Endothelial cell of hepatic sinusoid (primary cell): ENCODE measurements at regions not wholly inside any gene's neighbourhood (a gene's known extent, or its start where the extent isn't known, plus 50 kb on each side); places are given as distances from the start of the nearest gene placed in this dataset.

ENCODE experiments used
- in situ Hi-C: cut with HindIII; loops from 2 replicates; pipeline ENCODE4 v1.10.0; 2017; ENCODE audit warnings: low sequenced_read_pairs

DNA sequence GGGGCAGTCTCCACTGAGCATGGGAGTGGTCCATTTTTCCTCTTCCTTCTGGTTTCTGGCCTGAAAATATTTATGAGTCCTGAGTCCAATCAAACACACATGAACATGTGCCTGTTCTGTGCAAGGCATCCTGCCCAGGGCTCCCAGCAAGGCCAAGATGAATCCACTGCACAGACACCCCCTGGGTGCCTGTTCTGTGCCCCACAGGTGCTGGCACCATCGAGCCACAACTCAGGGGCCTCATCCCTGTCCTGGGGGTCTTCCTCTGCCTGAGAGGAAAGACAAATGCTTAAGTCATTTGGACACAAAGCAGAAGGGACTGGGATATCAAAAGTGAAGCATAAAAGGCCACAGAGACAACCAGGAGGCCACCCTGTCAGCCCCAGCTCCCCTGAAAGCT is 87.4 kb upstream of the IQSEC1 start:
- in situ Hi-C loops = no loop called here

GRCh38 chr3:13159890-13160289 is 86.7 kb upstream of the IQSEC1 start:
- in situ Hi-C loops = no loop called here

GRCh38 chr3:13158871-13159270 is 85.6 kb upstream of the IQSEC1 start:
- in situ Hi-C loops = no loop called here

- in situ Hi-C loops = no loop called here
Observed at GRCh38 chr3:13158408-13158807, 85.2 kb upstream of the IQSEC1 start.

GRCh38 chr3:13157986-13158385 is 84.8 kb upstream of the IQSEC1 start:
- in situ Hi-C loops = no loop called here

DNA sequence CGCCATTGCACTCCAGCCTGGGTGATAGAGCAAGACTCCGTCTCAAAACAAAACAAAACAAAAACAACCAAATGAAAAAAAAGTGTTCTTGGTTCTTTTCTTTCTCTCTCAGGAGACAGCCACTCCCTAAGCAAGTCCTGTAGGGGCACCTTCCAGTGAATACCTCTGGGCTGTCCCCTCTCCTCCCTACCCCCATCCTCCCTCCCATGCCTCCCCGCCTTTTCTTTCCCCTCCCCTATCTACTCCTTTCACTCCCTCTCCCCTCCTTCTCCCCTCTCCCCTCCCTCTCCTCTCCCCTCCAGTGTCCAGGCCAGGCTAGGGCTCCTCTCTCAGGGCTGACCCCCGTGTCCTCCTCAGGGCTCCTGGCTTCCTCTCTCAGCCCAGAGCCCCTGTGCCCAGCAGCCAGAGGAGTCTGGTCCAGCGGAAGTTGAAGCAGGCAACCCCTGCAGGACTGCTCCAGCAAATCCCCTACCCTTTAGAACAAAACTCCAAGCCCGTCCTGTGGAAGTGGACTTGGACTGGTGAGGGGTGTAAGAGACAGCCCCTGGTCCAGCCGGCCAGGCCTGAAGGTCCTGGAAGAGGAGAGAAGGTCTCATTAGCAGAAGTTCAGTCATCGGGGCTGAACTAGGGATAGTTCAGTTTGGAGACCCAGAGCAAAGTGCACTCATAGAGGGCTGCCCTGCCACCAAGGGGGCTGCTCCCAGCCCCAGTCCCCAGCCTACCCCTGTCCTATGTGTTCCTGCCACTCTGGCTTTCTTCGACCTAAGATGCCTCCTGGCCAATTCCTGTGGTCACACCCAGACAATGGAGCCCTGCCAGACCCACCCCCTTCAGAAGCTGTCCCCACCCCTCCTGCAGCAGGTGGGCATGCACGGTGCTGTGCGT is 79.8 kb upstream of the IQSEC1 start:
- in situ Hi-C loops = no loop called here

DNA sequence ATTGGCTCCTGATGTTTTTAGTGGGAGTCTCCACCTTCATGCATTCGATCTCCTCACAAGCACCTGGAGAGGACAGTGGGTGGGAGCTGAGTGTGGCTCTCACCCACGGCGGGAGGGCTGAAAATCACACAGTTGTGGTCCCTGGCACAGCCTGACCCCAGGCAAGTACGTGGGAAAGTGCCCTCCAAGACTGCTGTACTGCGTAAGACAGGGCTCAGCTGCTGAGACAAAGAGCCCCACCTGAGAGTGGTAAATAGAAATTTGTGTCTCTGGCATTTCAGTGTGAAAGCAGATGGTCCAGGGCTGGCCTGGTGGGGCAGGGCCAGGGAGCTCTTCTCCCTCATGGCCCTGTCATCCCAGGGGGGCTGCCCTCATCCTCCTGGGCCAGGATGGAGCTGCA is 77.4 kb upstream of the IQSEC1 start:
- in situ Hi-C loops = no loop called here

- in situ Hi-C loops = no loop called here
Observed at GRCh38 chr3:13149330-13150108, 76.3 kb upstream of the IQSEC1 start.

- in situ Hi-C loops = no loop called here
Observed at GRCh38 chr3:13148561-13149329, 75.5 kb upstream of the IQSEC1 start.

- in situ Hi-C loops = no loop called here
Observed at GRCh38 chr3:13148126-13148525, 74.9 kb upstream of the IQSEC1 start.

DNA sequence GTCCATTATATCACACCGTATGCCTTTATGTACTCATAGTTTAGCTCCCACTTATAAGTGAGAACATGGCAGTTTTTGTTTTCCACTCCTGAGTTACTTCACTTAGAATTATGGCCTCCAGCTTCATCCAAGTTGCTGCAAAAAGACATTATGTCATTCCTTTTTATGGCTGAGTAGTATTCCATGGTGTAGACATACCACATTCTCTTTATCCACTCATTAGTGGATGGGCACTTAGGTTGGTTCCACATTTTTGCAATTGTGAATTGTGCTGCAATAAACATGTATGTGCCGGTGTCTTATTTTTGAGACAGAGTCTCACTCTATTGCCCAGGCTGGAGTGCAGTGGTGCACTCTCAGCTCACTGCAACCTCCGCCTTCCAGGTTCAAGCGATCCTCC is 74.1 kb upstream of the IQSEC1 start:
- in situ Hi-C loops = no loop called here

DNA sequence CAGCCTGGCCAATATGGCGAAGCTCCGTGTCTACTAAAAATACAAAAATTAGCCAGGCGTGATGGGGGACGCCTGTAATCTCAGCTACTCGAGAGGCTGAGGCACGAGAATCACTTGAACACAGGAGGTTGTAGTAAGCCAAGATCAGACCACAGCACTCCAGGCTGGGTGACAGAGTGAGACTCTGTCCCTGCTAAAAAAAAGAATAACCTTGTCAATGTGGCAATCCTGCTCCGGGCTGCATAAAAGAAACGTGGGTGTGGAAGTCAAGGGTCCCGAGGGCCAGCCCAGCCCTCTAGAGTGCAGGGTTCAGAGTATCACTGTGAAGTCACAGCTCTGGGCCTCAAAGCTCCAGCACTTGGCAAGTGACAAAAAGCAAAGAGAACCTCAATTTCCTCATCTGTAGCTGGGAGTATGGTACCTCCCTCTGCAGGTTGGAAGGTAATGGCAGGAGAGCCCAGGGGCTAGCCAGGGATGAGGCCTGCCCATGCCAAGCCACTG is 73.5 kb upstream of the IQSEC1 start:
- in situ Hi-C loops = no loop called here

DNA sequence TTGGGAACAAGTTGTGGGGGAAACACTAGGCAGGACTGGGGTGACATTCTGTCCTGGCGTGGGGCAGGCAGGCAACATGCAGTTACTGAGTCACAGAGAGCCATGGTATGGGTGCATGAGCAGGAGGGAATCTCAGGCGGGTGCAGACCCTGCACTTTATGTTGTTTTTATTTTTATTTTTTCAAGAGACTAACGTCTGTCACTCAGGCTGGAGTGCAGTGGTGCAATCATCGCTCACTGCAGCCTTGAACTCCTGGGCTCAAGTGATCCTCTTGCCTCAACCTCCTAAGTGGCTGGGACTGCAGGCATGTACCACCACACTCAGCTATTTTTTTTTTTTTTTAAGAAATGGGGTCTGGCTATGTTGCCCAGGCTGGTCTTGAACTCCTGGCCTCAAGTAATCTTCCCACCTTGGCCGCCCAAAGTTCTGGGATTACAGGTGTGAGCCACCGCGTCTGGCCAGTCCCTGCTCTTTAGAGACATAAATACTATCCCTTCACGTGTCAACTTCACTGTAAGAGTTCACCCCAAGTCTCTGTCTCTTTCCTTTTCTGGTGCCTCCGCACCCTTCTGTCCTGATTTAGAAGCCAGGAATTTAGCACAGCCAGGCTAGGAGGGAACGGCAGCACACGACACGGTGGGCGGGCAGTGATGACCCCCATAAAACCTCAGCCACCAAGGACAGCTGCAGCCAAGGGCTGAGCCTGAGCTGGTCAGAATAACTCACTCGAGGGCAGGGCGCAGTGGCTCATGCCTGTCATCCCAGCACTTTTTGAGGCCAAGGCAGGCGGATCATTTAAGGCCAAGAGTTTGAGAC is 72.8 kb upstream of the IQSEC1 start:
- in situ Hi-C loops = no loop called here

DNA sequence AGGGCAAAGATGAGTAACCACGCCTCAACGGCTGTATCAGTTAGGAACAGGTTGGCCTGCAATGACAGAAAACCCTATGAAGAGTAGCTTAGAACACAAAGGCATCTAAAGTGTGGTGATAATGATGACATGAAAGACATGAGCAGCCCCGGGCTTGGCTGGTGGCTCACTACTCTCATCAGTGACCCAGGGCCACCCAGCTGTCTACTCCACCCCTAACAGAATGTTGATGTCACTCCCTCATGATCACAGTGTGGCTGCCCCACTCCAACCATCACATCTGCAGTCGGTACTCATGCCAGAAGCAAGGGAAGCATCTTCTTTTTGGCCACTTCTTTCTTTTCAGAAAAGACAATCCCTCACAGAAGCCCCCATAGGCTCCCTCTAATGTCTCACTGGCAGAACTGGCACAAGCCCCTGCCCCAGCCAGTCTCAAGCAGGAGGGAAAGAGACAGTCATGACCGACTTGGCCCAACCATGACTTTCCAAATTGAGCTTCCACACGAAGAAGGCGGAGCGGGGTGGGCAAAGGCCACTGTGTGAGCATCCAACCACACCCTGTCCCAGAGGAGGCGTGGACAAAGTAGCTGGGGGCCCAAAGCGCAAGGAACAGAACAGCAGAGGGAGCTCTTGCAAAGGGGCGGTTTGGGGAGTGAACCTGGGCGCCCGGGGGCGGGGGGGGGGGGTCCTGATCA is 72.0 kb upstream of the IQSEC1 start:
- in situ Hi-C loops = no loop called here

GRCh38 chr3:13144163-13145023 is 71.2 kb upstream of the IQSEC1 start:
- in situ Hi-C loops = no loop called here

DNA sequence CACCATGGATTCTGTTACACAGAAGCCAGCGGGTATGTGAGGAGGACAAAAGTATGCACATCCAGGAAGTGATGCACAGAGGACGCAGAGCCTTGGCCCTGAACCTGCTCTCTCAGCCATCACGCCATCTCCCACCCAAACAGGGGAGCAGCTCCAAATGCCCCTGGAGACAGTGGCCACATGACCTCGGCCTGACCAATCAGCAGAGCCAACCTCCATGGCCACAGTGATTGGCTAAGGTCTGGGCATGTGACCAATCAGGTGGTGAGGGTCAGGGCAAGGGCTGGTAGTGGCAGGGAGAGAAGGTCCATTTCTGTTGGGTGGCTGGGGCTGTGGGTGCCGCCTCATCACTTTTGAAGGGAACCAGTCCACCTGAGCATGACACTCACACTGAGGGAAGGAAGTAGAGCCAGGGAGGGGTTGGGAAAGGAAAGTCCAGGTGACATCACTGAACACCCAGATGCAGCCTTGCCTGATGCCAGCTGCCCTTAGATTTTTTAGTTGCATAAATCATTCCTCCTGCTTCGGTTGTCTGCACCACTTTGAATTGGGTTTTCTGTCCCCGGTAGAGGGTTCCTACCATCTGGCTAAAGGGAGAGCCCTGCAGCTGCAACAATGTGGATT is 70.3 kb upstream of the IQSEC1 start:
- in situ Hi-C loops = no loop called here

DNA sequence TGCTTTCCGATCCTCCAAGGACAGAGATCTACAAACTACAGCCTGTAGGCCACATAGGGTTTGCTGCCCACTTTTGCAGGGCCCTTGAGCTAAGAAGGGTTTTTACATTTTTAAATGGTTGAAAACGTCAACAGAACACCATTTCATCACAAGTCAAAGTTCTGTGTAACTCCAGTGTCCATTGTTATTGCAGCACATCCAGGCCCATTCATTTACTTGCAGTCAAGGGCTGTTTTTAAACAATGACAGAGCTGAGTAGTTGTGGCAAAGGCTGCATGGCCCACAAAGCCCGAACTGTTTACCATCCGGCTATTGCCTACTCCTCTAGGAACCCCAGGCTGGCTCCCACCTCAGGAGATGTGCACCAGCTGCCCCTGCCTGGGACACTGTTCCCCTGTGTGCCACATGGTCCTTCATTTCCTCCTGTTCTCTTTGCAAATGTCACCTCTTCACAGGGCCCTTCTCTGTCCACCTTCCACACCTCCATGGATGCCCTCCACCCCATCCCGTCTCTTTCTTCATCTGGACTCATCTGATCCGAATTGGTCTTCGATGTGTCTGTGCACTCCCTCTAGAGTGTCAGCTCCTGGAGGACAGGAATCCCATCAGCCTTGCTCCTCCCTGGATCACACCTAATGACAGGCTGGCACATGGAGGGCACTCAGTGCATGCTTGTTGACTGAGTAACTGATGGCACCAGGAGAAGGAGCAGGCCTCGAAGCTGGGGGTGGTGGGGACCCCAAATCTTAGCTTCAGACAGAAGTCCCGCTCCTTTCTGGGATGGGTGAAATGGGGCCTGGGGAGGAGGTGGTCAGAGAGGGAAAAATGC is 69.5 kb upstream of the IQSEC1 start:
- in situ Hi-C loops = no loop called here
